WERI-Rb-1 (cell line): ENCODE measurements at regions not wholly inside any gene's neighbourhood (a gene's known extent, or its start where the extent isn't known, plus 50 kb on each side); places are given as distances from the start of the nearest gene placed in this dataset.

ENCODE experiments used
- DNase-seq: peaks from one replicate; pipeline ENCODE4 v3.0.0-alpha.2; 2020
- H3K27ac ChIP-seq: fragments of 250-450 bp; sonication (Bioruptor Pico); 2 replicates; pipeline ENCODE4 v1.5.1; 2020; ENCODE audit warnings: mild to moderate bottlenecking, moderate library complexity
- H3K27me3 ChIP-seq: fragments of 250-450 bp; sonication (Bioruptor Pico); 2 replicates; pipeline ENCODE4 v1.5.1; 2021; ENCODE audit warnings: mild to moderate bottlenecking, low read depth, moderate library complexity; ENCODE audit not compliant: insufficient read depth, severe bottlenecking
- H3K36me3 ChIP-seq: fragments of 250-450 bp; sonication (Bioruptor Pico); 2 replicates; pipeline ENCODE4 v1.5.1; 2020; ENCODE audit warnings: mild to moderate bottlenecking, moderate library complexity
- H3K4me3 ChIP-seq: 2 replicates; pipeline ENCODE4 v1.5.1; 2011; ENCODE audit warnings: low read depth, mild to moderate bottlenecking, control low read depth, low read length
- H3K9me3 ChIP-seq: fragments of 250-450 bp; sonication (Bioruptor Pico); 2 replicates; pipeline ENCODE4 v1.5.1; 2021; ENCODE audit warnings: mild to moderate bottlenecking, moderate library complexity; ENCODE audit not compliant: severe bottlenecking
- TF ChIP-seq, protein P1 (sequence below): IDR thresholded peaks from 2 replicates; pipeline ENCODE4 v1.5.1; 2011; ENCODE audit warnings: low read depth, mild to moderate bottlenecking, control low read depth, inconsistent platforms, low read length

DNA sequence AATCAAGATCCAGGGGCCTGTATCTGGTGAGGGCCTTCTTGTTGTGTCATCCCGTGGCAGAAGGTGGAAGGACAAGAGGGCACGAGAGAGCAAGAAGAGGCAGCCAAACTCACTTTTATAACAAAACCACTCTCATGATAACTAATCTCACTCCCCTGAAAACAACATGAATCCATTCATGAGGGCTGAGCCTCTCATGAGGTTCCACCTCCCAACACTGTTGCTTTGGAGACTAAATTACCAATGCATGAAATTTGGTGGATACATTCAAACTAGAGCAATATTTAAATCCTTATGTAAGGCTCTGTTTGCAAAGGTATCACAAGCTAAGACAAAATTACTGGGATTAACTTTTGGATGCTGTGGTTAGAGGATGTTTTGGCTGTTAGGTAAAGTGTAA is 470.1 kb upstream of the NOVA1 start:
- Histone ChIP-seq H3K36me3 (no peaks in the 10 kb centered on the region), H3K27ac (no peak overlapping the region), H3K27me3 (no peaks in the 10 kb centered on the region), H3K9me3 (no peaks in the 10 kb centered on the region), H3K4me3 (no peak overlapping the region)
- TF ChIP-seq, protein P1, sequence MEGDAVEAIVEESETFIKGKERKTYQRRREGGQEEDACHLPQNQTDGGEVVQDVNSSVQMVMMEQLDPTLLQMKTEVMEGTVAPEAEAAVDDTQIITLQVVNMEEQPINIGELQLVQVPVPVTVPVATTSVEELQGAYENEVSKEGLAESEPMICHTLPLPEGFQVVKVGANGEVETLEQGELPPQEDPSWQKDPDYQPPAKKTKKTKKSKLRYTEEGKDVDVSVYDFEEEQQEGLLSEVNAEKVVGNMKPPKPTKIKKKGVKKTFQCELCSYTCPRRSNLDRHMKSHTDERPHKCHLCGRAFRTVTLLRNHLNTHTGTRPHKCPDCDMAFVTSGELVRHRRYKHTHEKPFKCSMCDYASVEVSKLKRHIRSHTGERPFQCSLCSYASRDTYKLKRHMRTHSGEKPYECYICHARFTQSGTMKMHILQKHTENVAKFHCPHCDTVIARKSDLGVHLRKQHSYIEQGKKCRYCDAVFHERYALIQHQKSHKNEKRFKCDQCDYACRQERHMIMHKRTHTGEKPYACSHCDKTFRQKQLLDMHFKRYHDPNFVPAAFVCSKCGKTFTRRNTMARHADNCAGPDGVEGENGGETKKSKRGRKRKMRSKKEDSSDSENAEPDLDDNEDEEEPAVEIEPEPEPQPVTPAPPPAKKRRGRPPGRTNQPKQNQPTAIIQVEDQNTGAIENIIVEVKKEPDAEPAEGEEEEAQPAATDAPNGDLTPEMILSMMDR, result no peak
- no peak for DNase-seq

DNA sequence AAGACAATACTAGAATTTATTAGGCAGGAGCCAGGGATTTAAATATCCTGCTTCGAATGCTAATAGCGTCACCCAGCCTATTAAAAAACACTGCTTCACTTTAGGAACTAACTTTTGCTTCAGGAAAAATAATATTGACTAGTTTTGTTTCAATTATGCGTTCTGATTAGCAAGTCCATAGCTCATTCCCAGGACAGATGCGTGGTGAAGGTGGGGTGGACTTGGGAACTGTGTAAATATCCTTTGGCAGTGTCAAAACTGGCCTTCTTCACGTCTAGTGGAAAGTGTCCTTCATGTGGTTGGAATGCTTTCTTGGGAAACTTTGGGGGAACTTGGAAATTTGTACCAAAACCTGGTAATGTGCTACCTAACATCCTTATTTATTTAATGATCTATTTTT is 474.8 kb upstream of the NOVA1 start:
- Histone ChIP-seq H3K9me3 (no peaks in the 10 kb centered on the region), H3K27me3 (peaks cover 4% of the 10 kb centered on the region), H3K36me3 (no peaks in the 10 kb centered on the region), H3K27ac (no peak overlapping the region), H3K4me3 (no peak overlapping the region)
- no peak for DNase-seq
- TF ChIP-seq, protein P1, result no peak

DNA sequence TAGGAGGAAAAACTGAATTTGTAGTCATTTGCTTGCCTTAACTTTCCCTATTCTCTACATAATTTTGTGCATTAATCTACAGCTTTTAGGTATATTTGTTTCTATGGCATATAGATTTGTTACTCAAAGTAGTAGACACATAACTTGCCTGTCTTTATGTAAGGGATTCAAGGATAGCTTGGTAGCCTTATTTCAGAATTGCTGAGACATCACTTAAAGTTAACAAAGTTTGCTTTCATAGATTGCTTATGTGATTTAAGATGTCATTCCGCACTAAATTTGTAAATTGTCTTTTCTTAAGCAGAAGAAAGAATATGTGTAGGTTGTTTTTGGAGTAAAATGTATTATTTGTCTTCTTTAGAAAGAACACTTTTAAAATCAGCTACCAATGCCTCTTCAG is 477.7 kb upstream of the NOVA1 start:
- Histone ChIP-seq H3K27ac (no peak overlapping the region), H3K27me3 (peaks cover 4% of the 10 kb centered on the region), H3K36me3 (no peaks in the 10 kb centered on the region), H3K4me3 (no peak overlapping the region), H3K9me3 (no peaks in the 10 kb centered on the region)
- TF ChIP-seq, protein P1, result no peak
- DNase-seq, result no peak

DNA sequence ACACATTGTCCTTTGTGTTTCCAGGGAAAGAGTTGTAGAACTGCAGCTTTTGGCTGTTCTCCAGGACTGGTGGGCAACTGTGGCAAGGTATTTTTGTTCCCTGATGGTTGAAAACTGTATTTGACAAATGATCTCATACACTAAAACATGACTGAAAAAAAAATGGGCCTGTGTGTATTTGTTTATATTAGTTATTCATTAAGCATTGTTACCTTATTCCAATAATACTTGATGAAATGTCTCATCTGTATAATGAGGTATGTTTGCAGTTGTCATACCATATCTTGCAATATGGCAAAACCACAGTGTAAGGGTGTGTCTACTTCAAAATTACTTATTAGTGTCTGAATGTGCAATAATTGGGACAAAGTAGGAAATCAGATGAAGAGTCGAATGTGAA is 479.4 kb upstream of the NOVA1 start:
- H3K27ac ChIP-seq, result no peak overlapping the region
- H3K27me3 ChIP-seq, result peaks cover 4% of the 10 kb centered on the region
- H3K9me3 ChIP-seq, result no peaks in the 10 kb centered on the region
- DNase-seq, result no peak
- TF ChIP-seq, protein P1, result no peak
- no peak overlapping the region for H3K4me3 ChIP-seq
- H3K36me3 ChIP-seq, result no peaks in the 10 kb centered on the region

DNA sequence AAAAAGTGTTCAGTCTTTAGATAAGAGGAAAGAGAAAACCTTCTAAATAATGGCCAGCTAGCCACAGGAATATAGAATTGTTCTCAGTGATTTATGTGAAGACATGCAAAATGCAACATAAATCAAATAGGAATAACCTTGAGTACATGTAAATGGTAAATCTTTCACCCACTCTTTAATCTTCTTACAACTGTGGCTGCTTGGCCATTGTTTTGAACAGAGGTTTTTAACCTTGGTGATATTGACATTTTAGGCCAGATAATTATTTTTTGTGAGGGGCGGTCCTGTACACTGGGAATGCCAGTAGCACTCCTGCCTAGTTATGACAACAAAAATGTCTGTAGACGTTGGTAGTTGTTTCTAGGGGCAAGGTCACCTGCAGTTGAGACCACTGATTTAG is 479.9 kb upstream of the NOVA1 start:
- Histone ChIP-seq H3K27ac (no peak overlapping the region), H3K4me3 (no peak overlapping the region), H3K9me3 (no peaks in the 10 kb centered on the region), H3K36me3 (no peaks in the 10 kb centered on the region), H3K27me3 (peaks cover 4% of the 10 kb centered on the region)
- TF ChIP-seq, protein P1, result no peak
- DNase-seq, result no peak

DNA sequence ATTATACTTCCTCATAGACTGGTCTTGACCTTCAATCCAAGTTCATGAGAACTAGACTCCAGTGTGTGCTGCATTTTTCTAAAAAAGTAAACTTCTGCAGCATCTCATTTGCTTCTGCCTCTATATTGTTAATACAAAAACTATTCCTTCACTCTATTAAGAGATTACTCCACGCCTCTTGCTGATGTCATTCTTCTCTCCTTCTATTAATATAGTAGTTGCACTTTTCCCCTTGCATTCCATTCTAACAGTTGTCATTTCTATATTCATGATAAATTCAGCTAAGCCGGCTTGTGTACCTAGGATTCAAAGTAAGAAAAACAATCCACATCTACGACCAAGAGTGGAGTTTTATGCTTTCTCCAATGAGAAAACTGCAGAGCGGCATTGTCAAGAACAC is 480.4 kb upstream of the NOVA1 start:
- H3K36me3 ChIP-seq, result no peaks in the 10 kb centered on the region
- no peak for DNase-seq
- TF ChIP-seq, protein P1, result no peak
- H3K27ac ChIP-seq, result no peak overlapping the region
- H3K27me3 ChIP-seq, result peaks cover 4% of the 10 kb centered on the region
- H3K9me3 ChIP-seq, result no peaks in the 10 kb centered on the region
- H3K4me3 ChIP-seq, result no peak overlapping the region
